ENCODE measurements at regions not wholly inside any gene's neighbourhood (a gene's known extent, or its start where the extent isn't known, plus 50 kb on each side); places are given as distances from the start of the nearest gene placed in this dataset.

DNA sequence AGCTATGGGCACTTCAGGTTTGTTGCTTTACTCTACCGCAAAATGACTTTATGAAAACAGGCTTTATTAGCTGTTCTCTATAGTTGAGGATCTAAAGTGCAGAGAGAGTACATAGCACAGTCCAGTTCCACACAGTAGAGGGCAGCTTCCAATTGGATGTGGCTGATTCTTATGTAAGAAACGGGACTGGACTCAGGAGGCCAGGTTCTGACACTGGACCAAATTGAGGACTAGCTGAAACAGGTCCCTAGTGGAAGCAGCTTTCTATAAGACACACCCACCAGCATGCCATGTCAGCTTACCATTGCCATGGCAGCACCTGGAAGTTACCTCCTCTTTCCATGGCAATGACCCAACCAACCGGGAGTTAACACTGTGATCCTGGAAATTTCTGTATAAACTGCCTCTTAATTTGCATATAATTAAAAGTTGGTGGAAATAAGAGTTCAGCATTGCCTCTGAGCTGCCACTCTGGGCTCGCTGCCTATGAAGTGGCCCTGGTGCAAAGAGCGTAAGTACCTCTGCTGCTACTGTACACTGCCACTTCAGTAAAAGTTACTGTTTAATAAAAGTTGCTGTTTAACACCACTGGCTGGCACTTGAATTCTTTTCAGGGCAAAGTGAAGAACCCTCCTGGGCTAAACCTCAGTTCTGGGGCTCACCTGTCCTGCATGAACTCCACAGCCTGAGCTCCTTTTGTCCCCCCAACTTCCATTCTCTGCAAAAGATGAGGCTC is 211.9 kb upstream of the SLC10A2 start:
- Histone ChIP-seq H3K27ac (no peak overlapping the region), H3K27me3 (no peaks in the 10 kb centered on the region), H3K9me3 (no peaks in the 10 kb centered on the region), H3K4me1 (no peaks in the 10 kb centered on the region), H3K4me3 (no peak overlapping the region), H3K36me3 (ENCODE audit: low read depth, missing control alignments) (no peaks in the 10 kb centered on the region)
- TF ChIP-seq, protein P1, sequence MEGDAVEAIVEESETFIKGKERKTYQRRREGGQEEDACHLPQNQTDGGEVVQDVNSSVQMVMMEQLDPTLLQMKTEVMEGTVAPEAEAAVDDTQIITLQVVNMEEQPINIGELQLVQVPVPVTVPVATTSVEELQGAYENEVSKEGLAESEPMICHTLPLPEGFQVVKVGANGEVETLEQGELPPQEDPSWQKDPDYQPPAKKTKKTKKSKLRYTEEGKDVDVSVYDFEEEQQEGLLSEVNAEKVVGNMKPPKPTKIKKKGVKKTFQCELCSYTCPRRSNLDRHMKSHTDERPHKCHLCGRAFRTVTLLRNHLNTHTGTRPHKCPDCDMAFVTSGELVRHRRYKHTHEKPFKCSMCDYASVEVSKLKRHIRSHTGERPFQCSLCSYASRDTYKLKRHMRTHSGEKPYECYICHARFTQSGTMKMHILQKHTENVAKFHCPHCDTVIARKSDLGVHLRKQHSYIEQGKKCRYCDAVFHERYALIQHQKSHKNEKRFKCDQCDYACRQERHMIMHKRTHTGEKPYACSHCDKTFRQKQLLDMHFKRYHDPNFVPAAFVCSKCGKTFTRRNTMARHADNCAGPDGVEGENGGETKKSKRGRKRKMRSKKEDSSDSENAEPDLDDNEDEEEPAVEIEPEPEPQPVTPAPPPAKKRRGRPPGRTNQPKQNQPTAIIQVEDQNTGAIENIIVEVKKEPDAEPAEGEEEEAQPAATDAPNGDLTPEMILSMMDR (IDR thresholded peaks at IDR 0.05), result no peak
- no peak for TF ChIP-seq POLR2A (IDR thresholded peaks at IDR 0.05)
- 66 to 70% methylated on average over 5 of the region's 5 CpGs for WGBS, 2 donors
- intact Hi-C loops (cut with DNase I; ENCODE audit: low total_unique reads), result no loop called here
- no peak for DNase-seq

DNA sequence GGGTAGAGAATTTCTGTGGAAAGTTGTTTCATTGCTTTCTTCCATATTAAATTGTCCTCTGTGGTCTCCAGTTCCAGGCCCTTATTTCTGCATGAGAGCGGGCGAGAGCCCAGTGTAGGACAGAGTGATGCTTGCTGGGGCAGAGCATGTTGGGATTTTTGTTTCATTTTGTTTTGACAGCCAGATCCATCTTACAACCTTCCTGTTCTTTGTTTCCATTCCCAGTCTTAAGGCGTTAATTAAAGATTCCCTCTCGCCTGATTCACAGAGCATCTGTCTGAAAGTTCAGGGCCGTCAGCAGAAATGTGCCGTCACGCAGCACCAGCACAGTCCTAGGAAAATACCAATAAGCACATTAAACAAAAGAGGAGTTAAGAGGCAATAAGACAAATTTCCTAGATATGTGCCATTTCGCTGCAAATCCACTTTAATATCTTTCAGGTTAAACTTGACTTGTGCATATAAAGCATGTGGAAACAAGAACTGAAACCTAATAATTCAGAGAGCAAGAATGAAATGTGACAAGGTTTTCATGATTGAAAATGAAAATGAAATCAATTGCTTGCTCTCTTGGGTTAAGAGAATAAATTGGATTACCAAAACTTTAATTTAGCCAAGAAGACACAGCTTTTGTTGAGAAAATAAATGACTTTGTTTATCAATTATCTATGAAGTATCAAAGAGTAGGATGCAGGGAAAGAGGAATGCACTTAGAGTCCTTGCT is 210.7 kb upstream of the SLC10A2 start:
- Histone ChIP-seq H3K4me3 (no peak overlapping the region), H3K27me3 (no peaks in the 10 kb centered on the region), H3K4me1 (no peaks in the 10 kb centered on the region), H3K36me3 (ENCODE audit: low read depth, missing control alignments) (no peaks in the 10 kb centered on the region), H3K9me3 (no peaks in the 10 kb centered on the region), H3K27ac (no peak overlapping the region)
- TF ChIP-seq, protein P1 (IDR thresholded peaks at IDR 0.05), result no peak
- no peak for TF ChIP-seq POLR2A (IDR thresholded peaks at IDR 0.05)
- DNase-seq, result no peak
- intact Hi-C loops (cut with DNase I; ENCODE audit: low total_unique reads), result no loop called here
- WGBS, 2 donors, result 70 to 76% methylated on average over 8 of the region's 8 CpGs

GRCh38 chr13:103275722-103276121 is 209.5 kb upstream of the SLC10A2 start:
- no peaks in the 10 kb centered on the region for H3K27me3 ChIP-seq

GRCh38 chr13:103275081-103275480 is 208.9 kb upstream of the SLC10A2 start:
- DNase-seq, result no peak
- WGBS, 2 donors, result 94 to 98% methylated on average over 2 of the region's 2 CpGs
- intact Hi-C loops (cut with DNase I; ENCODE audit: low total_unique reads), result no loop called here

More at GRCh38 chr13:103275722-103276121, 209.5 kb upstream of the SLC10A2 start:
- DNase-seq, result no peak
- Histone ChIP-seq H3K27ac (no peak overlapping the region), H3K4me3 (no peak overlapping the region), H3K9me3 (no peaks in the 10 kb centered on the region), H3K36me3 (ENCODE audit: low read depth, missing control alignments) (no peaks in the 10 kb centered on the region), H3K4me1 (no peaks in the 10 kb centered on the region)
- TF ChIP-seq, protein P1 (IDR thresholded peaks at IDR 0.05), result no peak
- TF ChIP-seq POLR2A (IDR thresholded peaks at IDR 0.05), result no peak
- 87 to 88% methylated on average over 4 of the region's 4 CpGs for WGBS, 2 donors
- intact Hi-C loops (cut with DNase I; ENCODE audit: low total_unique reads), result no loop called here

More at GRCh38 chr13:103275081-103275480, 208.9 kb upstream of the SLC10A2 start:
- Histone ChIP-seq H3K27me3 (no peaks in the 10 kb centered on the region), H3K9me3 (no peaks in the 10 kb centered on the region), H3K4me1 (no peaks in the 10 kb centered on the region), H3K27ac (no peak overlapping the region), H3K4me3 (no peak overlapping the region), H3K36me3 (ENCODE audit: low read depth, missing control alignments) (no peaks in the 10 kb centered on the region)
- TF ChIP-seq, protein P1 (IDR thresholded peaks at IDR 0.05), result no peak
- no peak for TF ChIP-seq POLR2A (IDR thresholded peaks at IDR 0.05)
